Naive B cell (primary cell): ENCODE measurements at regions not wholly inside any gene's neighbourhood (a gene's known extent, or its start where the extent isn't known, plus 50 kb on each side); places are given as distances from the start of the nearest gene placed in this dataset.
"Not testable (repeated sequence)": the region's sequence is repeated elsewhere in the genome, so short reads cannot be mapped to it uniquely, and the experiment has no call there.

Source experiments
- ATAC-seq, 2 donors: fragments of 150-1000 bp; cut with Tn5 transposase; 2 replicates each; pipeline ENCODE4 v1.10.0; 2021; ENCODE audit warnings: low read depth in 2 of 2, mild to moderate bottlenecking in 2 of 2, moderate library complexity in 2 of 2
- DNase-seq: peaks from one replicate; pipeline ENCODE4 v3.0.0; 2022
- H3K27ac Mint-ChIP-seq, 6 donors: one replicate each; pipeline ENCODE4 v1.8.0; 2020 to 2022; ENCODE audit warnings: mild to moderate bottlenecking in 6 of 6, mixed read lengths in 6 of 6, moderate library complexity in 5 of 6, inconsistent platforms in 2 of 6
- H3K27me3 Mint-ChIP-seq, 3 donors: one replicate each; pipeline ENCODE4 v1.8.0; 2021 to 2022; ENCODE audit warnings: mixed read lengths in 3 of 3, mild to moderate bottlenecking in 1 of 3
- H3K36me3 Mint-ChIP-seq, 2 donors: one replicate each; pipeline ENCODE4 v1.8.0; 2020 to 2022; ENCODE audit warnings: mixed read lengths in 2 of 2, inconsistent platforms in 1 of 2, mild to moderate bottlenecking in 1 of 2
- H3K4me1 Mint-ChIP-seq, 3 donors: one replicate each; pipeline ENCODE4 v1.8.0; 2020 to 2022; ENCODE audit warnings: mixed read lengths in 3 of 3, inconsistent platforms in 1 of 3, mild to moderate bottlenecking in 1 of 3, moderate library complexity in 1 of 3
- H3K4me3 Mint-ChIP-seq, 8 donors: one replicate each; pipeline ENCODE4 v1.8.0; 2020 to 2022; ENCODE audit warnings: mild to moderate bottlenecking in 8 of 8, mixed read lengths in 8 of 8, moderate library complexity in 8 of 8, inconsistent platforms in 2 of 8
- H3K9me3 Mint-ChIP-seq, 7 donors: one replicate each; pipeline ENCODE4 v1.8.0; 2020 to 2022; ENCODE audit warnings: mixed read lengths in 7 of 7, mild to moderate bottlenecking in 5 of 7, inconsistent platforms in 2 of 7, moderate library complexity in 1 of 7

DNA sequence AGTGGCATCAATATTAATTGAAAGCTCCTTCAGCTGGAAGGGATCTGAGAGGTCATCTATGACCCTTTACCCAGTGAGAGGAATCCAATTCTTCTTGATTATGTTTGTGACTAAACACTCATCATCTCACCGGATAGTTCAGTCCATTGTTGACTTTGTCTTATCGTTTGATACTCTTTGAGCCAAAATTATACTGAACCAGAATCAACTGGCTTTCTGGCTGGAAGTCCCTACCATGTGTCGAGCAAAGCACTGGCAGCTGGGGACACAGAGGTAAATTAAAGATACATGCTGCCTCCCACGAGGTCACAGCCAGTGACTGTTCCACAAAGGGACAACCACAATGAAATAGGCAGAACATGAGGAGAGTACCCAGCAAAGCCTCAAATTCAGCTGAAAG is 91.4 kb upstream of the FHL2 start:
- Mint-ChIP-seq H3K4me3 (no peak overlapping the region), H3K27ac (no peak overlapping the region), H3K4me1 (no peaks in the 10 kb centered on the region), H3K36me3 (peaks cover 0 to 10% of the 10 kb centered on the region in 2 donors), H3K27me3 (peaks cover 16 to 45% (median 39%) of the 10 kb centered on the region in 3 donors), H3K9me3 (peaks cover 5 to 31% (median 11%) of the 10 kb centered on the region in 7 donors)
- ATAC-seq (no peak), DNase-seq (no peak)

DNA sequence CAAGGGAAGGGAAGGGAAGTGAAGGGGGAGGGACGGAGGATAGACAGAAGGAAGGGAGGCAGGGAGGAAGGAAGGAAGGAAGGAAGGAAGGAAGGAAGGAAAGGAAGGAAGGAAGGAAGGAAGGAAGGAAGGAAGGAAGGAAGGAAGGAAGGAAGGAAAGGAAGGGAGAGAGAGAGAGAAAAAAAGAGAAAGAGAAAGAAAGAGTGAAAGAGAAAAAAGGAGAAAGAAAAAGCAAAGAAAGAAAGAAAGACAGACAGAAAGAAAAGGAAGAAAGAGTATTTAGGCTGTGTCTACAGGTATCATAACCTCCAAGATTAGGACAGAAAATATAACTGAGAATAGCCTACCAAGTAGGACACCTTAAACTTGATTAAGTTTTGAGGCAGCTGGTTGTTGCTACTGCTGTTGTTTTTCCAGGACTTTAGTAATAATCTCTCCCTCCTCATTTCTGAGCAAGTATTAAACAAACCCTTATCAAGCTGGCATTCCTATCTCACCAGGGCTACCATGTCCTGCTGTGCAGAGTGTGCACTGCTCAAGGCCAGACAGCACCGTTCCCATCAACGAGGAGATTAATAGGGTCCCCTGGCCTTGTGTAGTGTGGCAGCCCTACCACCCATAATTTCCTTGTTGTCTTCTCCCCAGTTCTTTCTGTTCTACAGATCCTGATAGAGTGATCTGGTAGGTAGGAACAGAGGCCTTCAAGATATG is 90.5 kb upstream of the FHL2 start:
- Mint-ChIP-seq H3K36me3 (peaks cover 0 to 10% of the 10 kb centered on the region in 2 donors), H3K9me3 (peaks cover 5 to 25% (median 11%) of the 10 kb centered on the region in 7 donors), H3K27me3 (peaks cover 16 to 45% (median 39%) of the 10 kb centered on the region in 3 donors), H3K4me1 (no peaks in the 10 kb centered on the region), H3K4me3 (no peak overlapping the region), H3K27ac (no peak overlapping the region)
- ATAC-seq (no peak), DNase-seq (no peak)

DNA sequence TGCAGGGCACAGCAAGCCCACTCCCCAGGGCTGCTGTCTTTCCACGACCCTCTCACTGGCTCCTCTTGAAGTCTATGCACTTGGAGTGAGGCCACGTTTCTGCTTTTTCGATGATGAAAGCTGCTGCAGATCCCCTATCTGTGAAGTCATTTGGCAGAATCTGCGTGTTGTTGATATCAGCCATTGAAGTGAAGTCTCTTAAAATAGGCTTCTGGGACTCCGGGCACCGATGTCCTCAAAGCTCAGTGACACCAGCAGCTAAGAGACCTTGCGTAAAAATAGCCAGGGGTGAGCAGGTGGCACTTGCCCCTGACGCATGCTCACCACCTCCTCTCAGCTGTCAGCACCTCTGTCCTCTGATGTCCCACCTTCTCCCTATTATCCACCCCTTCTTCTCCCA is 89.4 kb upstream of the FHL2 start:
- peaks cover 5 to 19% (median 8%) of the 10 kb centered on the region in 7 donors for H3K9me3 Mint-ChIP-seq
- H3K36me3 Mint-ChIP-seq, result peaks cover 0 to 9% of the 10 kb centered on the region in 2 donors
- ATAC-seq, result no peak
- H3K27ac Mint-ChIP-seq, result no peak overlapping the region
- peaks cover 10 to 34% (median 30%) of the 10 kb centered on the region in 3 donors for H3K27me3 Mint-ChIP-seq
- DNase-seq, result no peak
- no peaks in the 10 kb centered on the region for H3K4me1 Mint-ChIP-seq
- H3K4me3 Mint-ChIP-seq, result no peak overlapping the region

DNA sequence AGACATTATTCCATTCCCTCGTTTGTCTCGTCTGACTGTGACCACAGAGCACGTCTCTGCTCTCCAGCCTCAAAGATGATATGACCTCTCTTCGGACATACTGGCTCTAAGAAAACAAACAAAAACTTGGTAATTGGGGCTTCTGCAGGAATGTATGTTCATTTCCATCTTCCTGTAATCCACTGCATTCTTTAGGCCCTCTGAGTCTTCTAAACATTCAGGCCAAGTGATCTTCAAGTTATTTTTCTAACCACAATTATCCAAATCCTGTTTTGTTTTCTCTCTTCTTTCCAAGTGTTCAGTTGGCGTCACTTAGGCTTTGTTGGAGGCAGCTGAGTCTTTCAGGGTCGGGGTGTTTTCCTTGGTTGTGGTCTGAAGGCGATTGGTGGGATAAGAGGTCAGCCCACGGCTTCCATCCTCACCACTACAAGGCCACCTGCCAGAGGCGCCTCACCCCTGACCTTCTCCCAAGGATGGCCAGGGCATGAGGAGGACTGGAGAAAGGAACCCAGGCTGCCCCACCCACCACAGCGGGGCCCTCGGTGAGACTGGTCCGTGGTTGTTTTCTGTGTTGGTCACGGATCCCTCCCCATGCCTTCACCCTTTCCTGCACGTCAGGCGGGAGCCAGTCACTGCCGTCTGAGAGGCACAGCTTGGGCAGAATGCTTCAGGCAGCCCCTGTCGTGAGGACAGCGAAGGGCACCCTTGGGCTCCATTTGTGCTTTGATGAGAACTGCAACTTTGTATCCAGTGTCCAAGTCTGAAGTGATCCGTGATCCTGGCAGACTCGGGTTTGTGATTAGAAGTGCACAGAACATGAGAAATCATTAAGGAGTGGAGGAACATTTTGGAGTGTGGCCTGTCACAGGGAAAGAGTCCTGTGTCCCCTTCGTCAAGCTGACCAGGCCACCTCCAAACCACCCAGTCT is 88.6 kb upstream of the FHL2 start:
- no peak for ATAC-seq
- no peak for DNase-seq
- Mint-ChIP-seq H3K27me3 (peaks cover 10 to 25% (median 22%) of the 10 kb centered on the region in 3 donors), H3K9me3 (peaks cover 0 to 10% (median 2%) of the 10 kb centered on the region in 7 donors), H3K36me3 (peaks cover 0 to under 1% of the 10 kb centered on the region in 2 donors), H3K4me1 (no peaks in the 10 kb centered on the region), H3K27ac (no peak overlapping the region), H3K4me3 (no peak overlapping the region)

DNA sequence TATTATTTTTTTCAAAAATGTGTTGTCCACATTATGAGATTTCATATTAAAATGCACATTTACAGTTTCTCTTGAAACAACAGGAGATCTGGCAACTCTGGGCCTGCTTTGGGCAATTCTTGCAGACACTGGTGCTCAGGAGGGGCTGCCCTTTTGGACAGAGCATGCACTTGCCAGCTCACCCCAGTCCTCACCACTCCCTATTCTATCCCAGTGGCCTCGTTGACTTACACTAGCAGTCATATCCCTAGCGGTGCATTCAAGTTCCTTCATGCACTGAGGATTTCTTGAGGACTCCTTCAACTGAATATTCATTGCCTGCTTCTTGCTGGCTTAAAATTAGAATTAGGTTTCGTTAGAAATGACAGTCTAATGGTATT is 87.9 kb upstream of the FHL2 start:
- no peaks in the 10 kb centered on the region for H3K36me3 Mint-ChIP-seq
- ATAC-seq, result no peak
- peaks cover 9 to 20% (median 19%) of the 10 kb centered on the region in 3 donors for H3K27me3 Mint-ChIP-seq
- no peak for DNase-seq
- H3K27ac Mint-ChIP-seq, result no peak overlapping the region
- H3K4me3 Mint-ChIP-seq, result no peak overlapping the region
- H3K9me3 Mint-ChIP-seq, result peaks cover 0 to 4% (median 0%) of the 10 kb centered on the region in 7 donors
- H3K4me1 Mint-ChIP-seq, result no peaks in the 10 kb centered on the region

DNA sequence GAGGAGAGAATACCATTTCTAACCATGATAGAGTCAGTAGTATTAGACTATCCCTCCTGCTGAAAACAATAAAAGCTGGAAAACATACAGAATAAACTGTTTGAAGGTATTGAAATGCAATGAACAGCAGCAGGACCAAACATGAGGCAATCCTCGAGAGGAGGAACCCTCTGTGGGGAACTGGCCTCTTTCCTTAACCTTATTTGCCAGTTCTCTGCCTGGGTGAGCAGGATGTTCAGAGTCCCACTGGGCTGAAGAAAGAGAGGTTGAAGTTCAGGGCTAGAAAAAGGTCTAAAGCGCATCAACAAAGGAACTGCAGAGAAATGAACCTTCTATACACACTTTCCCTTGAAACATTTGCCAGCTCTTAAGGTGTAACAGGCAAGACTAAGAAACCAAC is 79.8 kb upstream of the FHL2 start:
- ATAC-seq (no peak), DNase-seq (no peak)
- no peaks in the 10 kb centered on the region for H3K4me1 Mint-ChIP-seq
- no peaks in the 10 kb centered on the region for H3K9me3 Mint-ChIP-seq
- no peak overlapping the region for H3K4me3 Mint-ChIP-seq
- no peaks in the 10 kb centered on the region for H3K36me3 Mint-ChIP-seq
- H3K27ac Mint-ChIP-seq, result peak overlapping the region in 1 of 6 donors; percentile 31
- peaks cover 6 to 14% (median 7%) of the 10 kb centered on the region in 3 donors for H3K27me3 Mint-ChIP-seq

DNA sequence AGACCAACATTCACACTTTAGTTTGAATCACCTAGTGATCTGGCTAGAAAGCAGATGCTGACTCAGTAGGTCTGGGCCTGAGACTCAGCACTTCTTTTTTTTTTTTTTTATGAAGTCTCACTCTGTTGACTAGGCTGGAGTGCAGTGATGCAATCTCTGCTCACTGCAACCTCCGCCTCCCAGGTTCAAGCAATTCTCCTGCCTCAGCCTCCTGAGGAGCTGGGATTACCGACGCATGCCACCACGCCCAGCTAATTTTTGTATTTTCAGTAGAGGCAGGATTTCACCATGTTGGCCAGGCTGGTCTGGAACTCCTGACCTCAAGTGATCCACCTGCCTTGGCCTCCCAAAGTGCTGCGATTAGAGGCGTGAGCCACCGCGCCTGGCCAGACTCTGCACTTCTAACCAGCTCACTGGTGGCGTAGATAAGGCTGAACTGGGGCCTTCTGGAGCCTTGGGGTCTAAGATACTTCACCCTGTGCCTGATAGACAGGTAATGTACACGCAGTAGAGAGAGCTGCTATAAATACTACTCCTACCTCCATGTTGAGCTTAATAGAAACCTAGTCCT is 78.3 kb upstream of the FHL2 start:
- not testable (repeated sequence) for H3K4me3 Mint-ChIP-seq, ATAC-seq, DNase-seq, H3K4me1 Mint-ChIP-seq, H3K9me3 Mint-ChIP-seq, H3K36me3 Mint-ChIP-seq, H3K27ac Mint-ChIP-seq
- H3K27me3 Mint-ChIP-seq, result peaks cover 6 to 14% (median 7%) of the 10 kb centered on the region in 3 donors

DNA sequence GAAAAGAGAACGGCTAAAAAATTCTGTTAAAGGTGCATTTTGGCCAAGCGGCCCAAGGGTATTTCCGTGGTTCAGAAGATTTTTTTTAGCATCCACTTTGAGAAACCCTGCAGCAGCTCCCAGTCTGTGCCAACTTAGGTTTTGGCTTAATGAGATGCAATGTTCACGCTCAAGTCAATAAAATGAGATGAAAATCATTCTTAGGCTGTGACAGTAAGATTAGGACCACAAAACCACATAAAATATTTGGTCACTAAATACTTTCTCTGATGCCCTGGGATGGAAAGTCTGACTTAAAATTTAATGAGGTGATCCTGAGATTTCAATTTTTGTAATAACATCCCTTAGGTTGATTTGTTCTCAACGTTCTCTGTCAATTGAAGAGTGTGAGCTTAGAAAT is 74.2 kb upstream of the FHL2 start:
- DNase-seq, result no peak
- Mint-ChIP-seq H3K27ac (no peak overlapping the region), H3K4me1 (no peaks in the 10 kb centered on the region), H3K9me3 (no peaks in the 10 kb centered on the region), H3K4me3 (no peak overlapping the region), H3K36me3 (no peaks in the 10 kb centered on the region), H3K27me3 (peaks cover 0 to 7% (median 4%) of the 10 kb centered on the region in 3 donors)
- ATAC-seq, result no peak

DNA sequence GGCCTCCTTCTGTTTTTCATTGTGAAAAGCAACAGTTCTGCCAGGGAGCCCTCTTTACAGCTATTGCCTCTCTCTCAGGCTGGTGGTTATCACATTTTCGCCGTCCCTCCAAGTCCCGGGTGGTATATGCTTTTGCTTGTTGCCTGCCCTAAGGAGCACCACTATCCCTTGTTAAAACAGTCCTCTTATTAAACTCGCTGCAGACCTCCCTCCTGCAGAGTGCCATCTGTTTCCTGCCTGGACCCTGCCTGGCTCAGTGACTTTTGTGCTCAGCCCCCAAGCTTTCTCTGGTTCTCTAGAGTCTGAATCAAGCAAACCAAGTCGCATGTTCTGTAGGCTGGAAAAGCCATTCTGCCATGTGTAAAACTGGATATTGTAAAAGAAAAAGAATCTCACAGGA is 72.1 kb upstream of the FHL2 start:
- Mint-ChIP-seq H3K4me1 (no peaks in the 10 kb centered on the region), H3K27me3 (peaks cover 2 to 25% (median 7%) of the 10 kb centered on the region in 3 donors), H3K36me3 (no peaks in the 10 kb centered on the region), H3K4me3 (no peak overlapping the region), H3K9me3 (no peaks in the 10 kb centered on the region), H3K27ac (no peak overlapping the region)
- ATAC-seq, result no peak
- DNase-seq, result no peak

DNA sequence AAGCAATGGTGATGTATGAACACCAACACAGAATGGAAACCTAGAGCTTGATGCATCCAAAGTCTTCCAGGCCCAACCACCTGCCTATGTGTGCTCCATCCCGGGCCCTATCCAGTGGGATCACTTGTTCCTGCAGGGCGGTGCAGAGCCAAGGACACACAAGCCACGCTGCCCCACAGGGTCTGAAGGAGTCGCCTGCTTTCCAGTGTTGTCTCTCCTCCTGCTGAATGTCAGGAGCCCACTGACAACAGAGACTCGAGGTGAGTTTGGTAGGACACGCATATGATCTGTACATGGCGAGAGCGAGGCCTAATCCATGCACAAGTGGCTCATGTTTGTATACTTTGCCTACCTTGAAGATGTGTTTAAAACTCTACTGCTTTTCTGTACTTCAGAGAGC is 70.9 kb upstream of the FHL2 start:
- no peaks in the 10 kb centered on the region for H3K9me3 Mint-ChIP-seq
- H3K4me3 Mint-ChIP-seq, result no peak overlapping the region
- ATAC-seq (no peak), DNase-seq (no peak)
- no peak overlapping the region for H3K27ac Mint-ChIP-seq
- peaks cover 5 to 30% (median 10%) of the 10 kb centered on the region in 3 donors for H3K27me3 Mint-ChIP-seq
- H3K36me3 Mint-ChIP-seq, result no peaks in the 10 kb centered on the region
- H3K4me1 Mint-ChIP-seq, result no peaks in the 10 kb centered on the region

DNA sequence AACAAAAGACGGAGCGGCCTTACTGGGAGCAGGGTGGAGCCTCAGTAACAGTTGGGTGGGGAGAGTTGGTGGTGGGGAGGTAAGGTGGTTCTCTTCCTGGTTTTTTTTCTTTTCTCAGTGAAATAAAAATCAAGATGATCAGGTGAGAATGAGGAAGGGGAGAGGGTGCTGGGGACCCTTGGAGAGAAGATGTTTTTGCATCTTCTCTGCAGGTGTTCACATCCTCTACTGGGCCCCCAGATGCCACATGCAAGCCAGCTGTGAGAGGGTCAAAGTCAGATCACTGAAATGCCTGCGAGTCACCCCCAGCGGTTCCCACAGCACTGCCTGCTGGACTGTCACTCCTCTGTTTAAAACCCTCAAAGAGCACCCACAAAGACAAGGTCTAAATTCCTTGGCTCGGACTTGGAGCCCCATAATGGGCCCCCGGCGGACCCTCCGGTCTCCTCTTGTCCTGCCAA is 69.8 kb upstream of the FHL2 start:
- no peak for DNase-seq
- Mint-ChIP-seq H3K27ac (no peak overlapping the region), H3K27me3 (peaks cover 5 to 30% (median 10%) of the 10 kb centered on the region in 3 donors), H3K4me3 (no peak overlapping the region), H3K36me3 (no peaks in the 10 kb centered on the region), H3K4me1 (no peaks in the 10 kb centered on the region), H3K9me3 (no peaks in the 10 kb centered on the region)
- no peak for ATAC-seq

DNA sequence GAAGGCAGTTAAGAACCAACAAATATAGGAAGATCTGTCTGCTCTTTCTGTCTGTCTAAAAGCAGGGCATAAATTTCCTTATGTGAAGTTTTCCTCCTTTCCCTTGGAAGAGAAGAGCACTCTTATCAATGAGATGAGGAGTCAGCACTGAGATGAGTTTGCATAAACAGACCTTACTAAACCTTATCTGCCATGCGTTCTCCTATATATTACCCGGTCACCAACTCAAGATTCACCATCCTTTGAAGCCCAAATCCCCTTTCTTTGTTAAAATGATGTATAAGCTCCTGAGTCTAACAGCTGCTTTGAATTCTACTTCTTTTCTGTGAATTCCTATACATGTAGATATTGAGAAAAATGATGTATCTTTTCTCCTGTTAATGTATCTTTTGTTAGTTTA is 65.5 kb upstream of the FHL2 start:
- DNase-seq (no peak), ATAC-seq (no peak)
- H3K4me3 Mint-ChIP-seq, result no peak overlapping the region
- no peak overlapping the region for H3K27ac Mint-ChIP-seq
- no peaks in the 10 kb centered on the region for H3K9me3 Mint-ChIP-seq
- no peaks in the 10 kb centered on the region for H3K36me3 Mint-ChIP-seq
- no peaks in the 10 kb centered on the region for H3K4me1 Mint-ChIP-seq
- peaks cover 5 to 30% (median 10%) of the 10 kb centered on the region in 3 donors for H3K27me3 Mint-ChIP-seq

DNA sequence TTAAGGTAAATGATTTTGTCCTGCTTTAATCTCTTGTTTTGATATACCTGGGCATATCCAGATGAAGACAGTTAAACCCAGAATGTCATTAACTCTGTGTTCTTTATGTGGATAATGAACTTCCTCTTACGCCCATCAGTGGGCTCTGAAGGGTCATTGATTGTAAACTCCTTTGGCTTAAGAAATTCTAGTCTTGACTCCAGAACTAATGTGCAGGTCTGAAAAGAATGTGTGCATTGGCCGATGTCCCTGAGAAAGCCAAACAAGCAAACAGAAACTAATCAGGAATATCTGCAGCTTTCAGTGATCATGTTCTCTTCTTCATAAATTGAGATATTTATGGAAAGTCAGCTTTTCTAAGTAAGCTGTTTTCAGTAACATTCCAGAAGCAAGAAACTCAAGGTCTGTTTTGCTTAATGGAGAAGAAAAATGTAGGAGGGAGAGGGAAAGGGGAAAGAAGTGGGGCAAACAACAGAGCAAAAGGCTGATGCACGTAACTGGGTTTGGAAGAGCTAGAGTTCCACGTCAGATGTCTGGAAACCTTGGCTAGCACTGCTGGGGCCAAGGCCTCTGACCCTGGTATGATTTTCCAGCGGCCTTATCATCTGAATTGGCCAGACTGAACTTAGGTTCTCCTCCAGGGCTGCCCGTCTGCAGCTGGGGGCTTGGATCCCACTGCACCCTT is 61.3 kb upstream of the FHL2 start:
- no peak overlapping the region for H3K4me3 Mint-ChIP-seq
- no peaks in the 10 kb centered on the region for H3K36me3 Mint-ChIP-seq
- H3K27me3 Mint-ChIP-seq, result peaks cover 9 to 24% (median 20%) of the 10 kb centered on the region in 3 donors
- H3K27ac Mint-ChIP-seq, result no peak overlapping the region
- DNase-seq (no peak), ATAC-seq (no peak)
- H3K9me3 Mint-ChIP-seq, result no peaks in the 10 kb centered on the region
- no peaks in the 10 kb centered on the region for H3K4me1 Mint-ChIP-seq
